IMR-90 (cell line): ENCODE measurements at regions not wholly inside any gene's neighbourhood (a gene's known extent, or its start where the extent isn't known, plus 50 kb on each side); places are given as distances from the start of the nearest gene placed in this dataset.

ENCODE experiments used
- ATAC-seq: fragments of 200-7000 bp; cut with Tn5 transposase; 2 replicates; pipeline ENCODE4 v1.9.1; 2020; ENCODE audit warnings: low read depth, mild to moderate bottlenecking, moderate library complexity
- BruUV-seq: library from RNA; stranded (reverse); fragments of 400-500 nt; replicated peaks from 2 replicates; lab custom pipeline; 2021; lab: Mats Ljungman, UMichigan
- CTCF ChIA-PET: fragments of 300-600 bp; formaldehyde crosslinking; extraction: SDS; loops from one replicate; lab custom pipeline; 2021; ENCODE audit warnings: antibody characterized with exemption; lab: Yijun Ruan, JAX
- POLR2A ChIA-PET: fragments of 300-600 bp; sonication (Branson Sonifier 250); formaldehyde crosslinking; loops from one replicate; lab custom pipeline; 2022; ENCODE audit warnings: antibody characterized with exemption; ENCODE audit not compliant: unreplicated experiment; lab: Charles Lee
- DNase-seq: peaks from one replicate; pipeline ENCODE4 v3.0.0; 2013
- H2AFZ ChIP-seq: replicated peaks from 2 replicates; pipeline ENCODE3; 2013; ENCODE audit warnings: low read length, mild to moderate bottlenecking; ENCODE audit not compliant: poor library complexity
- H2AK5ac ChIP-seq: 2 replicates; pipeline ENCODE4 v1.6.1; 2013; ENCODE audit warnings: low read depth, low read length, inconsistent platforms
- H2AK9ac ChIP-seq: replicated peaks from 2 replicates; pipeline ENCODE3; 2013; ENCODE audit warnings: mild to moderate bottlenecking, low read depth, low read length, moderate library complexity; ENCODE audit not compliant: poor library complexity
- H2BK120ac ChIP-seq: 2 replicates; pipeline ENCODE4 v1.6.1; 2013; ENCODE audit warnings: low read depth, low read length, inconsistent platforms
- H2BK15ac ChIP-seq: 3 replicates; pipeline ENCODE4 v1.6.1; 2013; ENCODE audit warnings: low read depth, low read length, inconsistent platforms
- H2BK20ac ChIP-seq: 2 replicates; pipeline ENCODE4 v1.6.1; 2013; ENCODE audit warnings: low read depth, mild to moderate bottlenecking, inconsistent platforms, low read length, moderate library complexity
- H2BK5ac ChIP-seq: 2 replicates; pipeline ENCODE4 v1.6.1; 2013; ENCODE audit warnings: mild to moderate bottlenecking, low read depth, low read length, inconsistent platforms; ENCODE audit not compliant: poor library complexity, severe bottlenecking
- H3K14ac ChIP-seq: replicated peaks from 2 replicates; pipeline ENCODE4 v1.6.1; 2013; ENCODE audit warnings: low read depth, low read length, inconsistent platforms
- H3K18ac ChIP-seq: 2 replicates; pipeline ENCODE4 v1.6.1; 2013; ENCODE audit warnings: low read depth, low read length, control low read depth
- H3K23ac ChIP-seq: 2 replicates; pipeline ENCODE4 v1.6.1; 2013; ENCODE audit warnings: low read depth, low read length, inconsistent platforms
- H3K27ac ChIP-seq: 2 replicates; pipeline ENCODE4 v1.5.1; 2013; ENCODE audit warnings: mild to moderate bottlenecking, control low read depth, low read length; ENCODE audit not compliant: insufficient read depth
- H3K27me3 ChIP-seq: 2 replicates; pipeline ENCODE4 v1.6.1; 2013; ENCODE audit warnings: low read length; ENCODE audit not compliant: control insufficient read depth, insufficient read depth
- H3K36me3 ChIP-seq: 2 replicates; pipeline ENCODE4 v1.6.1; 2013; ENCODE audit warnings: low read length, mixed read lengths; ENCODE audit not compliant: control insufficient read depth, insufficient read depth
- H3K4ac ChIP-seq: 2 replicates; pipeline ENCODE4 v1.6.1; 2013; ENCODE audit warnings: low read depth, low read length, inconsistent platforms
- H3K4me1 ChIP-seq: 2 replicates; pipeline ENCODE4 v1.6.1; 2013; ENCODE audit warnings: low read length, mixed read lengths; ENCODE audit not compliant: control insufficient read depth, insufficient read depth
- H3K4me2 ChIP-seq: 2 replicates; pipeline ENCODE4 v1.6.1; 2013; ENCODE audit warnings: low read depth, mild to moderate bottlenecking, control low read depth, low read length, moderate library complexity
- H3K4me3 ChIP-seq: 2 replicates; pipeline ENCODE4 v1.5.1; 2013; ENCODE audit warnings: low read depth, mild to moderate bottlenecking, control low read depth, low read length, moderate library complexity; ENCODE audit not compliant: insufficient read depth
- H3K56ac ChIP-seq: 2 replicates; pipeline ENCODE4 v1.6.1; 2013; ENCODE audit warnings: low read length, inconsistent platforms; ENCODE audit not compliant: insufficient read depth; ENCODE audit errors: extremely low read depth
- H3K79me1 ChIP-seq, 2 experiments: 2 replicates each; pipeline ENCODE4 v1.6.1; 2013; ENCODE audit warnings: low read length in 2 of 2, inconsistent platforms in 1 of 2, low read depth in 1 of 2
- H3K9ac ChIP-seq: 2 replicates; pipeline ENCODE4 v1.6.1; 2013; ENCODE audit warnings: low read depth, low read length, control low read depth
- H3K9me1 ChIP-seq: 2 replicates; pipeline ENCODE4 v1.6.1; 2013; ENCODE audit warnings: low read length, inconsistent platforms; ENCODE audit not compliant: insufficient read depth
- H3K9me3 ChIP-seq: 2 replicates; pipeline ENCODE4 v1.6.1; 2013; ENCODE audit warnings: low read length; ENCODE audit not compliant: control insufficient read depth, insufficient read depth
- H4K20me1 ChIP-seq: 2 replicates; pipeline ENCODE4 v1.6.1; 2013; ENCODE audit warnings: low read length, inconsistent platforms; ENCODE audit not compliant: insufficient read depth
- H4K5ac ChIP-seq: 2 replicates; pipeline ENCODE4 v1.6.1; 2013; ENCODE audit warnings: mild to moderate bottlenecking, low read depth, low read length, control low read depth
- H4K8ac ChIP-seq, 2 experiments: 2 replicates each; pipeline ENCODE4 v1.6.1; 2013; ENCODE audit warnings: low read depth in 2 of 2, low read length in 2 of 2, control low read depth in 1 of 2, inconsistent platforms in 1 of 2
- H4K91ac ChIP-seq: 2 replicates; pipeline ENCODE4 v1.6.1; 2013; ENCODE audit warnings: low read depth, low read length, inconsistent platforms; ENCODE audit not compliant: insufficient read depth
- POLR2A ChIP-seq: IDR thresholded peaks from 2 replicates; pipeline ENCODE4 v1.6.1; 2012; ENCODE audit warnings: mild to moderate bottlenecking, low read depth, low read length
- WGBS, 2 experiments: methylation state at CpG; one replicate each; pipeline versions ENCODE4 v1.1.5 to v1.1.7; 2013; ENCODE audit warnings: missing lambda C conversion rate in 2 of 2; ENCODE audit not compliant: insufficient read length in 1 of 2; ENCODE audit errors: extremely low coverage in 2 of 2; 5-methylcytosine and 5-hydroxymethylcytosine counted together
- dilution Hi-C: fragments of 300-500 bp; cut with HindIII; formaldehyde crosslinking; loops from one replicate; pipeline ENCODE4 v1.14.3; 2018; ENCODE audit warnings: low sequenced_read_pairs; ENCODE audit not compliant: unreplicated experiment
- in situ Hi-C: fragments of 300-500 bp; cut with MboI; formaldehyde crosslinking; loops from 3 replicates; pipeline ENCODE4 v1.14.3; 2019; ENCODE audit warnings: low sequenced_read_pairs, inconsistent platforms, mixed read lengths
- intact Hi-C: fragments of 100-400 bp; cut with micrococcal nuclease; formaldehyde crosslinking; loops from 2 replicates; pipeline ENCODE4 v1.10.0; 2022

DNA sequence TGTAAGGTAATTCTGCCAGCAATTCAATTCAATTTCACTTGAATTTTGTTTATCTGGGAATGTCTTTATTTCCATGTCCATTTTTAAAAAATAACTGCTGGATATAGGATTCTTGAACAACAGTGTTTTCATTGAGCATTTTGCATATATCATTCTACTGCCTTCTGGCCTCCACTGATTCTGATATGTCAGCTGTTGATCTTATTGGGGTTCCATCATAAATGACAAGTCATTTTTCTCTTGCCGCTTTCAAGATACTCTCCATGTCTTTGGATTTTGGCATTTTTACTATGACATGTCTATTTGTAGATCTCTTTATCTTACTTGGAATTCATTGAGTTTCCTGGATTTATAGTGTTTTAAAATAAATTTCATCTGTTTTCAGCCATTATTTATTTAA, 180.5 kb upstream of the LMNTD1 start:
- Histone ChIP-seq H3K4me1 (peaks cover 4% of the 10 kb centered on the region; the same call in 1 of the 2 replicates), H3K56ac (no peak overlapping the region), H3K4ac (no peak overlapping the region), H2BK20ac (no peak overlapping the region), H3K18ac (no peak overlapping the region), H3K79me1 (no peaks in the 10 kb centered on the region), H2BK120ac (no peak overlapping the region), H2AK5ac (no peak overlapping the region), H3K23ac (no peak overlapping the region), H3K9ac (no peak overlapping the region), H3K27me3 (no peaks in the 10 kb centered on the region), H2AFZ (no peak overlapping the region), H3K4me2 (no peak overlapping the region), H4K91ac (no peak overlapping the region), H3K27ac (no peak overlapping the region), H2BK5ac (no peak overlapping the region), H4K8ac (no peak overlapping the region), H3K9me3 (no peaks in the 10 kb centered on the region), H3K36me3 (no peaks in the 10 kb centered on the region), H3K9me1 (no peaks in the 10 kb centered on the region), H3K14ac (no peak overlapping the region), H2AK9ac (no peak overlapping the region), H3K4me3 (no peak overlapping the region), H4K5ac (no peak overlapping the region), H2BK15ac (no peak overlapping the region), H4K20me1 (no peaks in the 10 kb centered on the region)
- TF ChIP-seq POLR2A, result no peak
- BruUV-seq, result no TSS peak
- intact Hi-C loops, result no loop called here
- DNase-seq (no peak), ATAC-seq (no peak)
- in situ Hi-C loops, result no loop called here
- CTCF ChIA-PET, result no interaction called here
- no CpG with 5 or more reads among the region's 1 CpG for WGBS, 2 experiments
- POLR2A ChIA-PET, result no interaction called here
- dilution Hi-C loops, result no loop called here
